K562 (cell line): ENCODE measurements at regions not wholly inside any gene's neighbourhood (a gene's known extent, or its start where the extent isn't known, plus 50 kb on each side); places are given as distances from the start of the nearest gene placed in this dataset.
"Not testable (repeated sequence)": the region's sequence is repeated elsewhere in the genome, so short reads cannot be mapped to it uniquely, and the experiment has no call there.

Source experiments
- EP300 ChIP-seq: IDR thresholded peaks from 2 replicates; pipeline ENCODE4 v1.6.1; 2012; ENCODE audit warnings: low read length, improper control_type of control experiment
- EZH2 ChIP-seq: IDR thresholded peaks from 2 replicates; pipeline ENCODE4 v1.6.1; 2012; ENCODE audit warnings: low read depth, mild to moderate bottlenecking, inconsistent platforms, low read length, borderline replicate concordance
- KDM5B ChIP-seq: fragments of 200-600 bp; sonication (generic); IDR thresholded peaks from 2 replicates; pipeline ENCODE4 v1.6.1; 2012; ENCODE audit warnings: low read depth, mild to moderate bottlenecking, moderate library complexity, low read length, control low read depth, inconsistent platforms; ENCODE audit not compliant: insufficient replicate concordance
- MXI1 ChIP-seq: IDR thresholded peaks from 2 replicates; pipeline ENCODE4 v1.6.1; 2011; ENCODE audit warnings: low read depth, mild to moderate bottlenecking, improper control_type of control experiment, low read length
- POLR2AphosphoS5 ChIP-seq: IDR thresholded peaks from 2 replicates; pipeline ENCODE4 v1.6.1; 2011; ENCODE audit warnings: mild to moderate bottlenecking, low read depth, low read length, moderate library complexity; ENCODE audit not compliant: control insufficient read depth, insufficient read depth
- SAFB ChIP-seq: fragments of 200-400 bp; formaldehyde crosslinking; IDR thresholded peaks from 2 replicates; pipeline ENCODE4 v1.6.1; 2017; ENCODE audit warnings: low read depth, low read length, borderline replicate concordance
- TF ChIP-seq, protein P1 (sequence below), 2 experiments: fragments of 450-650 bp in 1 of 2; sonication (generic) in 1 of 2; formaldehyde crosslinking; conservative IDR thresholded peaks; 2 replicates each; pipeline versions ENCODE4 v1.4.0 to v1.8.1; 2020 to 2022; ENCODE audit warnings: mild to moderate bottlenecking in 1 of 2, missing genetic modification reagents in 1 of 2
- TF ChIP-seq, protein P2 (sequence below): sonication (generic); formaldehyde crosslinking; IDR thresholded peaks from 2 replicates; pipeline ENCODE4 v1.5.0; 2020; ENCODE audit warnings: missing genetic modification reagents

DNA sequence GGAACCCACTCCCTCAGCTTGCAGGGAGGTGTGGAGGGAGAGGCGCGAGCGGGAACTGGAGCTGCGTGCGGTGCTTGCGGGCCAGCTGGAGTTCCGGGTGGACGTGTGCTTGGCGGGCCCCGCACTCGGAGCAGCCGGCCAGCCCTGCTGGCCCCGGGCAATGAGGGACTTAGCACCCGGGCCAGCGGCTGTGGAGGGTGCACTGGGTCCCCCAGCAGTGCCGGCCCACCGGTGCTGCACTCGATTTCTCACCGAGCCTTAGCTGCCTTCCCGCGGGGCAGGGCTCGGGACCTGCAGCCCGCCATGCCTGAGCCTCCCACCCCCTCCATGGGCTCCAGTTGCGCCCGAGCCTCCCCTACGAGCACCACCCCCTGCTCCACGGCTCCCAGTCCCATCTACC, 77.5 kb downstream of the TFAP2A start:
- TF ChIP-seq, protein P1, sequence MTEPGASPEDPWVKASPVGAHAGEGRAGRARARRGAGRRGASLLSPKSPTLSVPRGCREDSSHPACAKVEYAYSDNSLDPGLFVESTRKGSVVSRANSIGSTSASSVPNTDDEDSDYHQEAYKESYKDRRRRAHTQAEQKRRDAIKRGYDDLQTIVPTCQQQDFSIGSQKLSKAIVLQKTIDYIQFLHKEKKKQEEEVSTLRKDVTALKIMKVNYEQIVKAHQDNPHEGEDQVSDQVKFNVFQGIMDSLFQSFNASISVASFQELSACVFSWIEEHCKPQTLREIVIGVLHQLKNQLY (CRISPR knock-in tag; conservative IDR thresholded peaks at IDR 0.05) = not testable (repeated sequence)
- not testable (repeated sequence) for TF ChIP-seq SAFB, MXI1, EZH2, KDM5B, POLR2AphosphoS5, EP300
- TF ChIP-seq, protein P2, sequence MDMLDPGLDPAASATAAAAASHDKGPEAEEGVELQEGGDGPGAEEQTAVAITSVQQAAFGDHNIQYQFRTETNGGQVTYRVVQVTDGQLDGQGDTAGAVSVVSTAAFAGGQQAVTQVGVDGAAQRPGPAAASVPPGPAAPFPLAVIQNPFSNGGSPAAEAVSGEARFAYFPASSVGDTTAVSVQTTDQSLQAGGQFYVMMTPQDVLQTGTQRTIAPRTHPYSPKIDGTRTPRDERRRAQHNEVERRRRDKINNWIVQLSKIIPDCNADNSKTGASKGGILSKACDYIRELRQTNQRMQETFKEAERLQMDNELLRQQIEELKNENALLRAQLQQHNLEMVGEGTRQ (CRISPR knock-in tag) = not testable (repeated sequence)
